C4-2B (cell line): ENCODE measurements at regions not wholly inside any gene's neighbourhood (a gene's known extent, or its start where the extent isn't known, plus 50 kb on each side); places are given as distances from the start of the nearest gene placed in this dataset.

Experiments
- H3K27ac ChIP-seq: fragments of 450-650 bp; 2 replicates; pipeline ENCODE4 v1.5.1; 2017
- ZFX ChIP-seq: fragments of 450-650 bp; IDR thresholded peaks from 2 replicates; pipeline ENCODE4 v1.6.1; 2017
- TF ChIP-seq, protein P1 (sequence below): fragments of 450-650 bp; conservative IDR thresholded peaks from 2 replicates; pipeline ENCODE4 v1.5.1; 2017; ENCODE audit warnings: mild to moderate bottlenecking

- no peak overlapping the region for H3K27ac ChIP-seq
- TF ChIP-seq ZFX = no peak
- TF ChIP-seq, protein P1, sequence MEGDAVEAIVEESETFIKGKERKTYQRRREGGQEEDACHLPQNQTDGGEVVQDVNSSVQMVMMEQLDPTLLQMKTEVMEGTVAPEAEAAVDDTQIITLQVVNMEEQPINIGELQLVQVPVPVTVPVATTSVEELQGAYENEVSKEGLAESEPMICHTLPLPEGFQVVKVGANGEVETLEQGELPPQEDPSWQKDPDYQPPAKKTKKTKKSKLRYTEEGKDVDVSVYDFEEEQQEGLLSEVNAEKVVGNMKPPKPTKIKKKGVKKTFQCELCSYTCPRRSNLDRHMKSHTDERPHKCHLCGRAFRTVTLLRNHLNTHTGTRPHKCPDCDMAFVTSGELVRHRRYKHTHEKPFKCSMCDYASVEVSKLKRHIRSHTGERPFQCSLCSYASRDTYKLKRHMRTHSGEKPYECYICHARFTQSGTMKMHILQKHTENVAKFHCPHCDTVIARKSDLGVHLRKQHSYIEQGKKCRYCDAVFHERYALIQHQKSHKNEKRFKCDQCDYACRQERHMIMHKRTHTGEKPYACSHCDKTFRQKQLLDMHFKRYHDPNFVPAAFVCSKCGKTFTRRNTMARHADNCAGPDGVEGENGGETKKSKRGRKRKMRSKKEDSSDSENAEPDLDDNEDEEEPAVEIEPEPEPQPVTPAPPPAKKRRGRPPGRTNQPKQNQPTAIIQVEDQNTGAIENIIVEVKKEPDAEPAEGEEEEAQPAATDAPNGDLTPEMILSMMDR = no peak
Observed at GRCh38 chr9:13786131-13786530, 506.6 kb upstream of the MPDZ start.

- TF ChIP-seq, protein P1 = no peak
- no peak for TF ChIP-seq ZFX
- no peak overlapping the region for H3K27ac ChIP-seq
Observed at GRCh38 chr9:13779106-13779505, 499.6 kb upstream of the MPDZ start.

- H3K27ac ChIP-seq = no peak overlapping the region
- TF ChIP-seq, protein P1 = no peak
- TF ChIP-seq ZFX = no peak
Observed at GRCh38 chr9:13778631-13779030, 499.1 kb upstream of the MPDZ start.

DNA sequence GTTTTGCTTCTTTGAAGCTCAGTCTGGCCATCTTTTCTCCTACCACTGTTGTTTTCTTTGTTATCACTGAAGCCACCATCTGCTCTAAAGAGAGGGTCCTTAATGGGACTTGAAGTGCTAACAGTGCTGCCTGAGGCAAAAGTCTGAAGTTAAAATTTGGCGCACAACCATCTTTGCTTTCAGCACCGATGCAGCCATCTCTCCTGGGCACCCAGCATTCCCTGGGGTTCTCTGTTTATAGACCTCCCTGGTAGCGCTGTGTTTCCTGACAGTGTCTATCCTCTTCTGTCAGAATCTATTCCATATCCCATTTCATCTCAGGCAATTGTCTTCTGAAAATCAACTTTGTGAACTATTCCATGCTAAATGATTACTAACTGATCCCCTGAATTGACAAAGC is 491.5 kb upstream of the MPDZ start:
- TF ChIP-seq, protein P1 = no peak
- TF ChIP-seq ZFX = no peak
- H3K27ac ChIP-seq = no peak overlapping the region

DNA sequence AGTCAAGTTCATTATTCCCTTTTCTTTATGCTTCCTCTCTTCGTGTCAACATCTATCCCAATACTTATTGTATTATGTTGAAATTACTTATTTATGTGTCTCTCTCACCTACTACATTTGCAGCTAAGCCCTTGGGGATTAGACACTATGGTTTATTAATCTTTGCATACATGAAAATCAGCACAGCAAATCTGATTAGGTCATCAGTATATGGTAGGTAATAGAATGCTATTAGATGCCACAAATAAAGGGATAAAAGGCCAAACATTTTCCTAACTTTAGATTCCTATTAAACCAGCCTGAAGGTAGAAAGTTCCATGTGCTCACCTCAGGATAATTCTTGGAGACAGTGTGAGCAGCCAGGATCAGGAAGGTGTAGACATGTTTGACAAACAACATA is 490.1 kb upstream of the MPDZ start:
- TF ChIP-seq ZFX = no peak
- TF ChIP-seq, protein P1 = no peak

GRCh38 chr9:13769006-13769405 is 489.5 kb upstream of the MPDZ start:
- H3K27ac ChIP-seq = no peak overlapping the region
- TF ChIP-seq, protein P1 = no peak
- TF ChIP-seq ZFX = no peak

More for the DNA sequence above, 490.1 kb upstream of the MPDZ start:
- H3K27ac ChIP-seq = no peak overlapping the region

DNA sequence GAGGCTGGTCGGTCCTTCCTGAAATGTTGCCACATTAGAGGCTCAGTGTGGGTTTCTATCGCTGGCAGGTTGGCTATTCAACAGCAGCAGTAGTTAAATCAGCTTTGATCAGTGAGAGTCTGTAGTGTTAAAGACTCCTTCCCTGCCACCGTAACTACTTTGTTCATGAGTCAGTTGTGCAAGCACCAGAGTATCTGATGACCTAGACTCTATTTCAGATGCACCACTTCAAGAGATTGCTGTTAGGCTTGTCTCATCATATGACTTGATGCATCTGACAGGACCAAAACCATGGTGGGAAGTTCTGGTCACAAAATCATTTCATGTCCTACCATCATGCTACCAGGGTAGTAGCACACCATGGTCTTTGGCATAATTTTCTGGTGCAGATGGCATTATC is 482.7 kb upstream of the MPDZ start:
- no peak overlapping the region for H3K27ac ChIP-seq
- TF ChIP-seq, protein P1 = no peak
- no peak for TF ChIP-seq ZFX

DNA sequence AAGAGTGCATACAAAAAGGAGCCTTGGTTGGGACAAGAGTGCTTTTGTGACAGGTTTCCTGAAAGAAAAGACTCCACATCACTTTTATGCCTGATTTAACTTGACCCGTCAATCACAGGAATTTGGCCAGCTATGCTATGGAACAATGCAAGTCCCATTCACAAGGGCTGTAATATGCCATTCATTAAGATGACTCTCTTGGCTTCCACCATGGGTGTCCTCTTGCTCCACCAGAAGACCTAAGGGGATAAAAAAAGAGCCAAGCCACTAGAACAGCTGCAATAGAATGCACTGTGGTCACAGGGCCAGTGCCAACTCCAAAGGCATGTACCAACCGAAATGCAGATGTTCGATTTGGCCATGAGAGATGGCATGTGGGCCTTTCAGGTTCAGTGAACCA is 480.1 kb upstream of the MPDZ start:
- TF ChIP-seq ZFX = no peak
- TF ChIP-seq, protein P1 = no peak
- no peak overlapping the region for H3K27ac ChIP-seq
